ENCODE measurements at regions not wholly inside any gene's neighbourhood (a gene's known extent, or its start where the extent isn't known, plus 50 kb on each side); places are given as distances from the start of the nearest gene placed in this dataset.
"Not testable (repeated sequence)": the region's sequence is repeated elsewhere in the genome, so short reads cannot be mapped to it uniquely, and the experiment has no call there.

DNA sequence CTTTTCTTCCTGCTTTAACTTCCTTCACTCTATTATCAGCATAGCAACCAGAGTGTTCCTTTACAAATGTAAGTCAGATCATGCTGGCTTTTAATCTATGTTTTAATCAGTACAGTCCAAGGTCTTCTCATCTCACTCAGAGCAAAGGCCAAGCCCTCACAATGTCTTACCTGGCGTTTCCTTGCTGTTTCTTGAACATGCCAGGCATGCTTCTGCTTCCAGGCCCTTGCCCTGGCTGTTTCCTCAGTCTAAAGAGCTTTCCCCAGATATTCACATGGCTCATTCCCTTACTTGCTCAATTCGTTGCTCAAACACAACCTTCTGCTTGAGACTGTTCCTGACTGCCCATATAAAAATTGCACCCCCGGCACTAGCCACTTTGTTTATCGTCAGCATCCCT, 121.7 kb upstream of the GLRA1 start:
- TF ChIP-seq, protein P1, sequence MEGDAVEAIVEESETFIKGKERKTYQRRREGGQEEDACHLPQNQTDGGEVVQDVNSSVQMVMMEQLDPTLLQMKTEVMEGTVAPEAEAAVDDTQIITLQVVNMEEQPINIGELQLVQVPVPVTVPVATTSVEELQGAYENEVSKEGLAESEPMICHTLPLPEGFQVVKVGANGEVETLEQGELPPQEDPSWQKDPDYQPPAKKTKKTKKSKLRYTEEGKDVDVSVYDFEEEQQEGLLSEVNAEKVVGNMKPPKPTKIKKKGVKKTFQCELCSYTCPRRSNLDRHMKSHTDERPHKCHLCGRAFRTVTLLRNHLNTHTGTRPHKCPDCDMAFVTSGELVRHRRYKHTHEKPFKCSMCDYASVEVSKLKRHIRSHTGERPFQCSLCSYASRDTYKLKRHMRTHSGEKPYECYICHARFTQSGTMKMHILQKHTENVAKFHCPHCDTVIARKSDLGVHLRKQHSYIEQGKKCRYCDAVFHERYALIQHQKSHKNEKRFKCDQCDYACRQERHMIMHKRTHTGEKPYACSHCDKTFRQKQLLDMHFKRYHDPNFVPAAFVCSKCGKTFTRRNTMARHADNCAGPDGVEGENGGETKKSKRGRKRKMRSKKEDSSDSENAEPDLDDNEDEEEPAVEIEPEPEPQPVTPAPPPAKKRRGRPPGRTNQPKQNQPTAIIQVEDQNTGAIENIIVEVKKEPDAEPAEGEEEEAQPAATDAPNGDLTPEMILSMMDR (IDR thresholded peaks at IDR 0.05; ENCODE audit: insufficient read depth, low read length, missing control alignments): no peak
- ChIA-PET CTCF (no interaction called here), POLR2A (no interaction called here)
- H3K4me3 ChIP-seq (ENCODE audit: low read depth, low read length): no peak overlapping the region
- DNase-seq (ENCODE audit: low read depth, low spot score): no peak

DNA sequence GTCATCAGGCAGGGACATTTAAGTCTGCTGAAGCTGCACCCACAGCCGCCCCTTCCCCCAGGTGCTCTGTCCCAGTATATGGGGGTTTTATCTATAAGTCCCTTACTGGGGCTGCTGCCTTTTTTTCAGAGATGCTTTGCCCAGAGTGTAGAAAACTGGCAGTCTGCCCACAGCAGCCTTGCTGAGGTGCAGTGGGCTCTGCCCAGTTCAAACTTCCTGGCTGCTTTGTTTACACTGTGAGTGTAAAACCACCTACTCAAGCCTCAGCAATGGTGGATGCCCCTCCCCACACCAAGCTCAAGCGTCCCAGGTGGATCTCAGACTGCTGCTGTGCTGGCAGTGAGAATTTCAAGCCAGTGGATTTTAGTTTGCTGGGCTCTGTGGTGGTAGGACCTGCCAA, 114.2 kb upstream of the GLRA1 start:
- H3K4me3 ChIP-seq (ENCODE audit: low read depth, low read length); POLR2A ChIA-PET; DNase-seq (ENCODE audit: low read depth, low spot score); CTCF ChIA-PET: not testable (repeated sequence)

- POLR2A ChIA-PET; DNase-seq (ENCODE audit: low read depth, low spot score); CTCF ChIA-PET; H3K4me3 ChIP-seq (ENCODE audit: low read depth, low read length): not testable (repeated sequence)
Measured at GRCh38 chr5:152026328-152027024, 101.8 kb upstream of the GLRA1 start.

- TF ChIP-seq, protein P1 (IDR thresholded peaks at IDR 0.05; ENCODE audit: insufficient read depth, low read length, missing control alignments): no peak
- H3K4me3 ChIP-seq (ENCODE audit: low read depth, low read length): no peak overlapping the region
- ChIA-PET POLR2A (no interaction called here), CTCF (no interaction called here)
- DNase-seq (ENCODE audit: low read depth, low spot score): no peak
Measured at GRCh38 chr5:152016421-152016820, 91.8 kb upstream of the GLRA1 start.

GRCh38 chr5:152007653-152008335, 83.1 kb upstream of the GLRA1 start:
- ChIA-PET POLR2A (no interaction called here), CTCF (no interaction called here)
- no peak for DNase-seq (ENCODE audit: low read depth, low spot score)
- no peak overlapping the region for H3K4me3 ChIP-seq (ENCODE audit: low read depth, low read length)
- TF ChIP-seq, protein P1 (IDR thresholded peaks at IDR 0.05; ENCODE audit: insufficient read depth, low read length, missing control alignments): no peak

DNA sequence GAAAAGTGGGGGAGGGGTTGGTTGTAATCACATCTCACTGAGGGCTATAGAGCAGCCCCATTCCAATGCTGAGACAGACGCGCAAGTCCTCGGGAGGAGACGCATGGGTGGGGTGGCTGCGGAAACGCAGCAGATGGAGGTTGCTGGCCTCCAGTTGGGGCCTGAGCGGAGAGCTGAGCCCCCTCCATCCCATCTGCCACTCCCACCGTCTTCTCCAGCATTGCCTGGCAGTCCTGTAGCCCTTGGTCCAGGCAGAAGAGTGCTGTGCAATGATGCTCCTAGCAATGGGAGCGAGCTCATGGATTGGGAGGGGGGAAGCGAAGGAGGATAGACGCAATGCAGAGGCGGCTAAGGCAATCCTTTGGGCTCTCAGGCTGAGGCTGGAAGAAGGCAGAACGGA, 79.4 kb upstream of the GLRA1 start:
- TF ChIP-seq, protein P1 (IDR thresholded peaks at IDR 0.05; ENCODE audit: insufficient read depth, low read length, missing control alignments): no peak
- no peak overlapping the region for H3K4me3 ChIP-seq (ENCODE audit: low read depth, low read length)
- CTCF ChIA-PET: no interaction called here

More for the DNA sequence above, 79.4 kb upstream of the GLRA1 start:
- POLR2A ChIA-PET: no interaction called here
- DNase-seq (ENCODE audit: low read depth, low spot score): no peak
